ENCODE measurements at regions not wholly inside any gene's neighbourhood (a gene's known extent, or its start where the extent isn't known, plus 50 kb on each side); places are given as distances from the start of the nearest gene placed in this dataset.

- CTCF ChIA-PET: interaction anchor here (1.2 kb wide), 1 partner anchor 10 kb away, joined by 3 read pairs; no protein-coding TSS in a partner anchor
- peak overlapping the region; percentile 62 for H3K27ac ChIP-seq (ENCODE audit: insufficient read depth, low read length)
- peaks cover 9% of the 10 kb centered on the region for H3K4me1 ChIP-seq (ENCODE audit: control insufficient read depth, insufficient read depth, low read length)
These were observed 230.3 kb upstream of the MEOX2 start for GRCh38 chr7:15916681-15917380.

More at GRCh38 chr7:15916681-15917380, 230.3 kb upstream of the MEOX2 start:
- Histone ChIP-seq H3K36me3 (ENCODE audit: control insufficient read depth, insufficient read depth, low read length) (no peaks in the 10 kb centered on the region), H3K9ac (ENCODE audit: low read depth, low read length) (peak overlapping the region; percentile 50; the same call in 1 of the 2 replicates), H2BK20ac (ENCODE audit: low read depth, low read length) (peak overlapping the region; percentile 65), H4K5ac (ENCODE audit: low read depth, low read length) (peak overlapping the region; percentile 81; the same call in 1 of the 2 replicates), H3K4ac (ENCODE audit: low read depth, low read length) (peak overlapping the region; percentile 17; the same call in 1 of the 2 replicates), H3K4me3 (ENCODE audit: insufficient read depth, low read depth, low read length) (no peak overlapping the region; the same call in 1 of the 2 replicates), H4K20me1 (ENCODE audit: insufficient read depth, low read length) (no peaks in the 10 kb centered on the region), H3K18ac (ENCODE audit: low read depth, low read length) (peak overlapping the region; percentile 84), H2BK5ac (ENCODE audit: low read depth, low read length, poor library complexity, severe bottlenecking) (peak overlapping the region; percentile 85), H3K79me1 (ENCODE audit: low read depth in 1 of 2, low read length in 2 of 2) (no peaks in the 10 kb centered on the region), H2BK120ac (ENCODE audit: low read depth, low read length) (peak overlapping the region; percentile 61), H4K91ac (ENCODE audit: insufficient read depth, low read depth, low read length) (0 out of 2 replicates have a peak overlapping the region, but pooled peaks have one; percentile 13), H3K23ac (ENCODE audit: low read depth, low read length) (peak overlapping the region; percentile 16; the same call in 1 of the 2 replicates), H2BK15ac (ENCODE audit: low read depth, low read length) (peak overlapping the region; percentile 63; the same call in 2 of the 3 replicates), H3K14ac (replicated peaks; ENCODE audit: low read depth, low read length) (no peak overlapping the region), H4K8ac (ENCODE audit: low read depth in 2 of 2, low read length in 2 of 2) (peak overlapping the region; percentile 32 to 38; a peak in 2 of 4 replicates), H2AK5ac (ENCODE audit: low read depth, low read length) (peak overlapping the region; percentile 24; the same call in 1 of the 2 replicates), H3K56ac (ENCODE audit: extremely low read depth, insufficient read depth, low read length) (peak overlapping the region; percentile 23; the same call in 1 of the 2 replicates), H3K9me3 (ENCODE audit: control insufficient read depth, insufficient read depth, low read length) (no peaks in the 10 kb centered on the region), H3K27me3 (ENCODE audit: control insufficient read depth, insufficient read depth, low read length) (no peaks in the 10 kb centered on the region), H3K4me2 (ENCODE audit: low read depth, low read length) (peak overlapping the region; percentile 78), H2AK9ac (replicated peaks; ENCODE audit: low read depth, low read length, poor library complexity) (no peak overlapping the region), H3K9me1 (ENCODE audit: insufficient read depth, low read length) (no peaks in the 10 kb centered on the region), H2AFZ (replicated peaks; ENCODE audit: low read length, poor library complexity) (no peak overlapping the region)
- in situ Hi-C loops (cut with MboI; ENCODE audit: low sequenced_read_pairs) (no loop called here), intact Hi-C loops (cut with micrococcal nuclease) (no loop called here), dilution Hi-C loops (cut with HindIII; ENCODE audit: low sequenced_read_pairs, unreplicated experiment) (no loop called here)
- POLR2A ChIA-PET (ENCODE audit: unreplicated experiment): no interaction called here
- TF ChIP-seq NFE2L2 (IDR thresholded peaks at IDR 0.05; ENCODE audit: low read depth, low read length): no peak
- no peak for TF ChIP-seq MXI1 (IDR thresholded peaks at IDR 0.05; ENCODE audit: borderline replicate concordance, low read depth, low read length)
- TF ChIP-seq CEBPB (IDR thresholded peaks at IDR 0.05; ENCODE audit: low read depth, low read length): no peak
- no peak for TF ChIP-seq RAD21 (IDR thresholded peaks at IDR 0.05; ENCODE audit: low read length)
- DNase-seq: peak; percentile 39
- no TSS peak for BruUV-seq (replicated peaks)
- peak; percentile 28; the same call in 1 of the 2 replicates for ATAC-seq (ENCODE audit: low read depth)
- 20% methylated on average over 1 of the region's 4 CpGs; no CpG with 5 or more reads in 1 of the 2 experiments for WGBS, 2 experiments (ENCODE audit: extremely low coverage in 2 of 2, insufficient read length in 1 of 2)
